ENCODE measurements at regions not wholly inside any gene's neighbourhood (a gene's known extent, or its start where the extent isn't known, plus 50 kb on each side); places are given as distances from the start of the nearest gene placed in this dataset.
"Not testable (repeated sequence)": the region's sequence is repeated elsewhere in the genome, so short reads cannot be mapped to it uniquely, and the experiment has no call there.

DNA sequence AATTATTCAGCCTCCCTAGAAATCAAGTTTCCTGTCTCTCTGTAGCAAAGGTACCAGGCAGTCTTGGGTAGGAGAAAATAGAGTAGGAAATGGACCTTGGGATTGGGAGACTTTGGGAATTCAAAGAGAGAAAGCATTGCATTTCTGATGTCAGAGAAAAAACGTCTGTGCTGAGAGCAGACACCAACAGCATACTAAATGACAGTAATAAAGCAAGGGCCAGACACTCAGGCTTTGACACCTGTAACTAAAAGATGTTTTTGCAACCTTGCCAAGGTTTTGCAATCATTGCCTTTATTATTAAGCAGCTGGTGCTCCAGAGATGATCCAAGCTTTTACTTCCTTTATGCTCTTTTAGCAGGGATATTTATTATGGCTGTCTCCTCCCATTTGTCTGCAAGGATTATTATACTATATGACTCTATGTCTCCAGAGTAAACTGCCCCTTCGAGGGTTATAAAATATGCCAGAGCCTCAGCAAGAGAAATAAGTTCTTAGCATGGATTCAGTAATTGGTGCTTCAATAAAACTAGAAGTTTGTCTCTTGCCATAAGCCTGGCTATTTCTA is 85.2 kb upstream of the GRAMD1B start:
- Histone ChIP-seq H3K4me3 (ENCODE audit: low read length in 3 of 3) (no peak overlapping the region), H3K4me1 (ENCODE audit: control insufficient read depth in 2 of 3, insufficient read depth in 2 of 3, low read depth in 1 of 3, low read length in 3 of 3) (no peaks in the 10 kb centered on the region), H3K9ac (ENCODE audit: low read length in 3 of 3) (no peak overlapping the region), H3K9me3 (ENCODE audit: control insufficient read depth in 2 of 3, insufficient read depth in 1 of 3, low read length in 3 of 3) (no peaks in the 10 kb centered on the region), H3K36me3 (ENCODE audit: control insufficient read depth in 2 of 3, insufficient read depth in 3 of 3, low read length in 3 of 3) (no peaks in the 10 kb centered on the region), H3K27me3 (ENCODE audit: control insufficient read depth, insufficient read depth, low read length) (no peaks in the 10 kb centered on the region), H3K27ac (ENCODE audit: low read depth in 2 of 2, low read length in 2 of 2) (no peak overlapping the region)
- DNase-seq (peak in 1 of 5 donors; percentile 20), FAIRE-seq (no peak)
- intact Hi-C loops (cut with DNase I): no loop called here
- TF ChIP-seq, protein P1, sequence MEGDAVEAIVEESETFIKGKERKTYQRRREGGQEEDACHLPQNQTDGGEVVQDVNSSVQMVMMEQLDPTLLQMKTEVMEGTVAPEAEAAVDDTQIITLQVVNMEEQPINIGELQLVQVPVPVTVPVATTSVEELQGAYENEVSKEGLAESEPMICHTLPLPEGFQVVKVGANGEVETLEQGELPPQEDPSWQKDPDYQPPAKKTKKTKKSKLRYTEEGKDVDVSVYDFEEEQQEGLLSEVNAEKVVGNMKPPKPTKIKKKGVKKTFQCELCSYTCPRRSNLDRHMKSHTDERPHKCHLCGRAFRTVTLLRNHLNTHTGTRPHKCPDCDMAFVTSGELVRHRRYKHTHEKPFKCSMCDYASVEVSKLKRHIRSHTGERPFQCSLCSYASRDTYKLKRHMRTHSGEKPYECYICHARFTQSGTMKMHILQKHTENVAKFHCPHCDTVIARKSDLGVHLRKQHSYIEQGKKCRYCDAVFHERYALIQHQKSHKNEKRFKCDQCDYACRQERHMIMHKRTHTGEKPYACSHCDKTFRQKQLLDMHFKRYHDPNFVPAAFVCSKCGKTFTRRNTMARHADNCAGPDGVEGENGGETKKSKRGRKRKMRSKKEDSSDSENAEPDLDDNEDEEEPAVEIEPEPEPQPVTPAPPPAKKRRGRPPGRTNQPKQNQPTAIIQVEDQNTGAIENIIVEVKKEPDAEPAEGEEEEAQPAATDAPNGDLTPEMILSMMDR (IDR thresholded peaks at IDR 0.05; ENCODE audit: borderline replicate concordance, extremely low read depth, insufficient read depth): no peak

DNA sequence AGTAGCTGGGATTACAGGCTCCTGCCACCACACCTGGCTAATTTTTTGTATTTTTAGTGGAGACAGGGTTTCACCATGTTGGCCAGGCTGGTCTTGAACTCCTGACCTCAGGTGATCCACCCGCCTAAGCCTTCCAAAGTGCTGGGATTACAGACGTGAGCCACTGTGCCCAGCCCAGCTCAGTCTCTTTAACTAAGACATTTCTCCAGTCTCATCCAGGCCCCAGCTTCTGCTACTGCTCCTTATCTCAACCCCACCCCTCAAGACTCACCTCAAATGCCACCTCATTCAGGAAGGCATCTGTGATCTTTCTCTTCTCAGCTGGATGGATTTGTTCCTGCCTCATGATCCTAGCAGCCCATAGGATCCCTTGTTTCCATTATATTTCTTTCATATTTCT is 85.9 kb upstream of the GRAMD1B start:
- H3K27me3 ChIP-seq (ENCODE audit: control insufficient read depth, insufficient read depth, low read length); DNase-seq; H3K9me3 ChIP-seq (ENCODE audit: control insufficient read depth in 2 of 3, insufficient read depth in 1 of 3, low read length in 3 of 3); H3K27ac ChIP-seq (ENCODE audit: low read depth in 2 of 2, low read length in 2 of 2); H3K4me3 ChIP-seq (ENCODE audit: low read length in 3 of 3); H3K4me1 ChIP-seq (ENCODE audit: control insufficient read depth in 2 of 3, insufficient read depth in 2 of 3, low read depth in 1 of 3, low read length in 3 of 3); intact Hi-C loops (cut with DNase I); H3K9ac ChIP-seq (ENCODE audit: low read length in 3 of 3); H3K36me3 ChIP-seq (ENCODE audit: control insufficient read depth in 2 of 3, insufficient read depth in 3 of 3, low read length in 3 of 3); FAIRE-seq: not testable (repeated sequence)

DNA sequence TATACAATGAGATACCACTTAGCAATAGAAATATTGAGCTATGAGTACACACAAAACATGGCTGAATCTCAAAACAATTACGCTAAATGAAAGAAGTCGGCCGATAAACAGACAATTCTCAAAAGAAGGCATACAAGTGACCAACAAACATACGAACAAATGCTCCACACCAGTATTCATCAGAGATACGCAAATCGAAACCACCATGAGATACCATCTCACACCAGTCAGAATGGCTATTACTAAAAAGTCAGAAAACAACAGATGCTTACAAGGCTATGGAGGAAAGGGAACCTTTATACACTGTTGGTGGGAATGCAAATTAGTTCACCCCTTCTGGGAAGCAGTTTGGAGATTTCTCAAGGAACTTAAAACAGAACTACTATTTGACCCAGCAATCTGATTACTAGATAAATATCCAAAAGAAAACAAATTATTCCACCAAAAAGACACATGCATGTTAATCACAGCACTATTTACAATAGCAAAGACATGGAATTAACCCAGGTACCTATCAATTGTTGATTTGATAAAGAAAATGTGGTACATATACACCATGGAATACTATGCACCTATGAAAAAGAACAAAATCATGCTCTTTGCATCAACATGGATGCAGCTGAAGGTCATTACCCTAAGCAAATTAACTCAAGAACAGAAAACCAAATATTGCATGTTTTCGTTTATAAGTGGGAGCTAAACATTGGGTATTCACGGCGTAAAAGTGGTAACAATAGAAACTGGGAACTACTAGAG is 90.9 kb upstream of the GRAMD1B start:
- peaks cover 0 to 7% (median 1%) of the 10 kb centered on the region in 3 donors for H3K9me3 ChIP-seq (ENCODE audit: control insufficient read depth in 2 of 3, insufficient read depth in 1 of 3, low read length in 3 of 3)
- H3K9ac ChIP-seq (ENCODE audit: low read length in 3 of 3): no peak overlapping the region
- intact Hi-C loops (cut with DNase I): no loop called here
- H3K4me3 ChIP-seq (ENCODE audit: low read length in 3 of 3): no peak overlapping the region
- no peaks in the 10 kb centered on the region for H3K36me3 ChIP-seq (ENCODE audit: control insufficient read depth in 2 of 3, insufficient read depth in 3 of 3, low read length in 3 of 3)
- H3K27ac ChIP-seq (ENCODE audit: low read depth in 2 of 2, low read length in 2 of 2): no peak overlapping the region
- FAIRE-seq: no peak
- DNase-seq: no peak
- H3K4me1 ChIP-seq (ENCODE audit: control insufficient read depth in 2 of 3, insufficient read depth in 2 of 3, low read depth in 1 of 3, low read length in 3 of 3): no peaks in the 10 kb centered on the region
- H3K27me3 ChIP-seq (ENCODE audit: control insufficient read depth, insufficient read depth, low read length): no peaks in the 10 kb centered on the region
- TF ChIP-seq, protein P1 (IDR thresholded peaks at IDR 0.05; ENCODE audit: borderline replicate concordance, extremely low read depth, insufficient read depth): no peak

DNA sequence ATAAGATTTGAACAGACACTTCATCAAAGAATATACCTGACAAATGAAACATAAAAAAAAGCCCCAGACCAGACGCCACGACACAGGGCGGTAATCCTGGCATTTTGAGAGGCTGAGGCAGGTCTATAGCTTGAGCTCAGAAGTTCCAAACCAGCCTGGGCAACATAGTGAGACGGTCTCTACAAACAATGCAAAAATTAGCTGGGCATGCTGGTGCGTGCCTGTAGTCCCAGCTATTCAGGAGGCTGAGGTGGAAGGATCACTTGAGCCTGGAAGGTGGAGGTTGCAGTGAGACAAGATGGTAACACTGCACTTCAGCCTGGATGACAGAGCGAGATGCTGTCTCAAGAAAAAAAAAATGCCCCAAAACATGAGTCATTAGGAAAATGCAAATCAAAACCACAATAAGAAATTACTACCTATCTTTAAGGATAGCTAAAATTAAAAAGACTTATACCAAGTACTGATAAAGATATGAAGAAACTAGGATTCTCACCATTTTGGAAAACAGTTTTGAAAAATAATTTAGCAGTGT is 91.7 kb upstream of the GRAMD1B start:
- Histone ChIP-seq H3K9ac (ENCODE audit: low read length in 3 of 3) (no peak overlapping the region), H3K9me3 (ENCODE audit: control insufficient read depth in 2 of 3, insufficient read depth in 1 of 3, low read length in 3 of 3) (peaks cover 0 to 7% (median 1%) of the 10 kb centered on the region in 3 donors), H3K27ac (ENCODE audit: low read depth in 2 of 2, low read length in 2 of 2) (no peak overlapping the region), H3K27me3 (ENCODE audit: control insufficient read depth, insufficient read depth, low read length) (no peaks in the 10 kb centered on the region), H3K36me3 (ENCODE audit: control insufficient read depth in 2 of 3, insufficient read depth in 3 of 3, low read length in 3 of 3) (no peaks in the 10 kb centered on the region), H3K4me1 (ENCODE audit: control insufficient read depth in 2 of 3, insufficient read depth in 2 of 3, low read depth in 1 of 3, low read length in 3 of 3) (no peaks in the 10 kb centered on the region), H3K4me3 (ENCODE audit: low read length in 3 of 3) (no peak overlapping the region)
- TF ChIP-seq, protein P1 (IDR thresholded peaks at IDR 0.05; ENCODE audit: borderline replicate concordance, extremely low read depth, insufficient read depth): no peak
- intact Hi-C loops (cut with DNase I): no loop called here
- DNase-seq (no peak), FAIRE-seq (no peak)
